Sigmoid colon (tissue), 6 donors: ENCODE measurements at regions not wholly inside any gene's neighbourhood (a gene's known extent, or its start where the extent isn't known, plus 50 kb on each side); places are given as distances from the start of the nearest gene placed in this dataset.
"Not testable (repeated sequence)": the region's sequence is repeated elsewhere in the genome, so short reads cannot be mapped to it uniquely, and the experiment has no call there.

Experiments used
- DNase-seq: peaks from one replicate; pipeline ENCODE4 v3.0.0-alpha.2; 2019
- H3K27ac ChIP-seq, 4 donors: fragments of 200-600 bp; sonication (generic); one replicate each; pipeline ENCODE4 v1.5.1; 2016 to 2019; ENCODE audit warnings: mild to moderate bottlenecking in 1 of 4
- H3K27me3 ChIP-seq, 3 donors: fragments of 200-600 bp; sonication (generic); one replicate each; pipeline ENCODE4 v1.5.1; 2019; ENCODE audit warnings: mild to moderate bottlenecking in 1 of 3
- H3K36me3 ChIP-seq, 4 donors: fragments of 200-600 bp; sonication (generic); one replicate each; pipeline ENCODE4 v1.5.1; 2016 to 2019
- H3K4me1 ChIP-seq, 4 donors: fragments of 200-600 bp; sonication (generic); one replicate each; pipeline ENCODE4 v1.5.1; 2017 to 2019
- H3K4me3 ChIP-seq, 4 donors: fragments of 200-600 bp; sonication (generic); one replicate each; pipeline ENCODE4 v1.5.1; 2017 to 2019; ENCODE audit warnings: mild to moderate bottlenecking in 2 of 4, moderate library complexity in 1 of 4
- H3K9me3 ChIP-seq, 4 donors: fragments of 200-600 bp in 3 of 4; sonication (generic) in 3 of 4; one replicate each; pipeline versions ENCODE4 v1.5.1 to v1.6.1; 2013 to 2019
- CTCF ChIP-seq, 4 experiments: fragments of 450-650 bp in 3 of 4; fragments of 200-600 bp in 1 of 4; IDR thresholded peaks; one replicate each; pipeline ENCODE4 v1.5.1; 2016 to 2019; ENCODE audit warnings: antibody characterized with exemption in 4 of 4, mild to moderate bottlenecking in 3 of 4, moderate library complexity in 2 of 4
- EP300 ChIP-seq, 4 donors: sonication (generic); formaldehyde crosslinking; IDR thresholded peaks; one replicate each; pipeline ENCODE4 v1.6.1; 2017; ENCODE audit warnings: antibody characterized with exemption in 4 of 4
- POLR2A ChIP-seq, 2 donors: fragments of 450-650 bp; IDR thresholded peaks; one replicate each; pipeline ENCODE4 v1.6.1; 2016; ENCODE audit warnings: antibody characterized with exemption in 2 of 2, mild to moderate bottlenecking in 2 of 2, moderate library complexity in 2 of 2
- POLR2AphosphoS5 ChIP-seq, 4 donors: sonication (generic); formaldehyde crosslinking; IDR thresholded peaks; one replicate each; pipeline ENCODE4 v1.6.1; 2017; ENCODE audit warnings: antibody characterized with exemption in 4 of 4
- WGBS, 2 donors: extraction: QIAGEN DNeasy Blood & Tissue Kit; methylation state at CpG; one replicate each; pipeline ENCODE4 v1.1.7; 2013; 5-methylcytosine and 5-hydroxymethylcytosine counted together
- intact Hi-C: fragments of 100-400 bp; cut with DNase I; formaldehyde crosslinking; loops from one replicate; pipeline ENCODE4 v1.15.1; 2023
- donor health status: healthy with polysubstance abuse.
- donor health status: healthy.

GRCh38 chr5:66442951-66443445 is 153.2 kb upstream of the MAST4 start:
- Histone ChIP-seq H3K9me3 (no peaks in the 10 kb centered on the region), H3K4me3 (no peak overlapping the region), H3K27ac (no peak overlapping the region), H3K36me3 (no peaks in the 10 kb centered on the region), H3K27me3 (no peaks in the 10 kb centered on the region), H3K4me1 (peaks cover 0 to 7% (median 0%) of the 10 kb centered on the region in 4 donors)
- intact Hi-C loops, result no loop called here
- no peak for DNase-seq
- no peak for TF ChIP-seq POLR2AphosphoS5 (IDR thresholded peaks at IDR 0.05)
- no peak for TF ChIP-seq EP300 (IDR thresholded peaks at IDR 0.05)
- no peak for TF ChIP-seq POLR2A (IDR thresholded peaks at IDR 0.05)
- TF ChIP-seq CTCF (IDR thresholded peaks at IDR 0.05), result no peak
- 38 to 56% methylated on average over 5 of the region's 5 CpGs for WGBS, 2 donors

- H3K9me3 ChIP-seq, result no peaks in the 10 kb centered on the region
- TF ChIP-seq CTCF (IDR thresholded peaks at IDR 0.05), result no peak
- TF ChIP-seq POLR2AphosphoS5 (IDR thresholded peaks at IDR 0.05), result no peak
- TF ChIP-seq EP300 (IDR thresholded peaks at IDR 0.05), result no peak
- TF ChIP-seq POLR2A (IDR thresholded peaks at IDR 0.05), result no peak
- intact Hi-C loops, result no loop called here
- no peaks in the 10 kb centered on the region for H3K36me3 ChIP-seq
- no peaks in the 10 kb centered on the region for H3K27me3 ChIP-seq
- no peak overlapping the region for H3K27ac ChIP-seq
- peaks cover 0 to 7% (median 0%) of the 10 kb centered on the region in 4 donors for H3K4me1 ChIP-seq
- DNase-seq, result no peak
- WGBS, 2 donors, result 89% methylated on average over 4 of the region's 4 CpGs
- H3K4me3 ChIP-seq, result no peak overlapping the region
Observed at GRCh38 chr5:66443462-66444130, 152.6 kb upstream of the MAST4 start.

- H3K27me3 ChIP-seq, H3K9me3 ChIP-seq, DNase-seq, H3K27ac ChIP-seq, intact Hi-C loops, H3K36me3 ChIP-seq, H3K4me3 ChIP-seq, H3K4me1 ChIP-seq: not testable (repeated sequence)
- WGBS, 2 donors, result 90 to 96% methylated on average over 1 of the region's 1 CpG
Observed at GRCh38 chr5:66448070-66448469, 148.1 kb upstream of the MAST4 start.

GRCh38 chr5:66450237-66450636 is 146.0 kb upstream of the MAST4 start:
- WGBS, 2 donors, result 83 to 90% methylated on average over 6 of the region's 6 CpGs
- no peaks in the 10 kb centered on the region for H3K27me3 ChIP-seq
- TF ChIP-seq POLR2A (IDR thresholded peaks at IDR 0.05) (no peak), EP300 (IDR thresholded peaks at IDR 0.05) (no peak), CTCF (IDR thresholded peaks at IDR 0.05) (no peak), POLR2AphosphoS5 (IDR thresholded peaks at IDR 0.05) (no peak)
- intact Hi-C loops, result no loop called here
- no peak for DNase-seq
- H3K27ac ChIP-seq, result no peak overlapping the region
- no peaks in the 10 kb centered on the region for H3K4me1 ChIP-seq
- H3K9me3 ChIP-seq, result no peaks in the 10 kb centered on the region
- no peaks in the 10 kb centered on the region for H3K36me3 ChIP-seq
- no peak overlapping the region for H3K4me3 ChIP-seq

- Histone ChIP-seq H3K36me3 (no peaks in the 10 kb centered on the region), H3K4me3 (no peak overlapping the region), H3K9me3 (no peaks in the 10 kb centered on the region), H3K27me3 (no peaks in the 10 kb centered on the region), H3K27ac (no peak overlapping the region), H3K4me1 (no peaks in the 10 kb centered on the region)
- WGBS, 2 donors, result 66 to 69% methylated on average over 2 of the region's 2 CpGs
- intact Hi-C loops, result no loop called here
- DNase-seq, result no peak
- TF ChIP-seq EP300 (IDR thresholded peaks at IDR 0.05) (no peak), POLR2AphosphoS5 (IDR thresholded peaks at IDR 0.05) (no peak), CTCF (IDR thresholded peaks at IDR 0.05) (no peak), POLR2A (IDR thresholded peaks at IDR 0.05) (no peak)
Observed at GRCh38 chr5:66450988-66451387, 145.2 kb upstream of the MAST4 start.
